Left renal cortex interstitium (tissue), 4 donors: ENCODE measurements at regions not wholly inside any gene's neighbourhood (a gene's known extent, or its start where the extent isn't known, plus 50 kb on each side); places are given as distances from the start of the nearest gene placed in this dataset.
A peak's percentile ranks its signal among the peaks of the same experiment; 100 is the strongest.
"Not testable (repeated sequence)": the region's sequence is repeated elsewhere in the genome, so short reads cannot be mapped to it uniquely, and the experiment has no call there.

ENCODE experiments used
- DNase-seq, 4 donors: peaks; one replicate each; pipeline ENCODE4 v3.0.0-alpha.2; 2013; ENCODE audit warnings: low read depth in 4 of 4, low spot score in 2 of 4, missing footprints in 1 of 4

GRCh38 chr2:125324273-125324672, 1299.2 kb downstream of the CNTNAP5 start:
- DNase-seq: no peak

GRCh38 chr2:125330133-125330532, 1305.0 kb downstream of the CNTNAP5 start:
- DNase-seq: no peak

- DNase-seq: no peak
Observed at GRCh38 chr2:125341353-125341752, 1314.6 kb upstream of the GYPC start.

DNA sequence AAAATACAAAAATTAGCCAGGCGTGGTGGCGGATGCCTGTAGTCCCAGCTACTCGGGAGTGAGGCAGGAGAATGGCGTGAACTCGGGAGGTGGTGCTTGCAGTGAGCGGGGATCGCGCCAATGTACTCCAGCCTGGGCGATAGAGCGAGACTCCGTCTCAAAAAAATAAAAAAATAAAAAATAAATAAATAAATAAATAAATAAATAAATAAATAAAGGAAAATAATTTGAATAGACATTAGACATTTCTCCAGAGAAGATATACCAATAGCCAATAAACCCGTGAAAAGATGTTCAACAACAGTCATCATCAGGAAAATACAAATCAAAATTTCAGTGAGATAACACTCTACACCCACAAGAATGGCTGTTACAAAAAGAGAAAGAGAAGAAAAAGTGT, 1302.4 kb upstream of the GYPC start:
- DNase-seq: not testable (repeated sequence)

DNA sequence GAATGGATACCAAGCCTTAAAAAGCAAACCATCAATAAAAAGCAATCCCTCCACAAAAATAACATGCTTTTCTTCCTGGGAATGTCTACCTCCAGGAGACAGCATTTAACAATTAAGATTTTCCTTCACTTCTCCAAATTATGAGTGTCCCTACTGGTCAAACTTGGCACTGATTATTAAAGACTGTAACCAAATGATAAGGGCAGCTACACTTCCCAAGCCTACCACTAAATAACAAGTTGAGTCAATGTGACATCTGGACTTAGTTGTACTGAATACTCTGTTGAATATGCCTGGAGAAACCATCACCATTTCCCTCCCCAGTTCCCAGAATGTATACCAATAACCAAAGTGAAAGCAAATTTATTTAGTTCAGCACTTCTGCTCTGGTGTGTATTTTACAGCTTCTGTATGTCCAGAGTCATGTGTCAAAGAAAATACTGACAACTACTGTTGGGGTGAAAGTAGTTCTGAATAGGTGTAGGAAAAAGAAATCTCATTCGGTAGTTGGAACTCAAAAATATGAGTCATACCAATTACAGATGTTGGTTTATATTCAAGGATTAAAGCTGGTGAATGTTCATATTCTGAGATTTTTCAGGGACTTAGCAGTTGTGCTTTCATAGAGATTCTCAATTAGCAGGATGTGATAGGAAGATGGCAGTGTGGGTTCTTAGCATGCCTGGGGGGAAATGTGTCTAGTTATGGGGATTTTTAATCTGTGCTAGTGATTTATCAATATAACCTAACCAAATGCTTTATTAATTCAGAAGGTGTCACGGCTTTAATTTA, 1291.6 kb upstream of the GYPC start:
- no peak for DNase-seq

DNA sequence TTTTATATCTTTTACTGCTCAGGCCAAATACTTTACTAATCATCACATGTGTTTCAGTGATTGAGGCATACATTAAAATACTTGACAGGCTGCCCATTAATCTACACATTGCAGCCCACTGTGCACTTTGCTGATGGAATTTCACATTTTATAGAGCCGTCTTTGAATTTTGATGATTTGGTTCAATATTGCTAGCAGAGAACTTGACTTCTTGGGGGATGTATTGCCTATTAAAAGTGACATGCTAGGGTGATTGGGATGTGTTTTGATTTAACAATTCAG, 1291.0 kb upstream of the GYPC start:
- no peak for DNase-seq

GRCh38 chr2:125371867-125372266, 1284.1 kb upstream of the GYPC start:
- DNase-seq: no peak

DNA sequence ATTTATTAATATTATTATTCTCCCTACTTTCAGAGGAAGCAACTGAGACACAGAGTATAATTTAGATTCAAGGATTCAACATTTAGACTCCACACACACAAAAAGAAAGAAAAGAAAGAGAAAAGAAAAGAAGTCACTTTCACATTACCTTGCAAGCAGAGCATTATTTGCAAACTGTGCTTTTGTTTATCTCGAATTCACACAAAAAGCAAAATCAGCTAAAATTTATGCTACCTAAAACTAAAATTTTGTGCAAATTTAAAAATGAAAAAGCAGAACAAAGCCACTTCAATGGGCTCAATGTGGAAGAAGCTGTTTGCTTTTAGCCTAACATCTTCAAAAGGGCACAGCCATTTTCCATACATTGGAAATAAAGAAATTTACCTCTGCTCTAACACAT, 1282.7 kb upstream of the GYPC start:
- DNase-seq: no peak

- DNase-seq: no peak
Observed at GRCh38 chr2:125386074-125386473, 1269.9 kb upstream of the GYPC start.

- DNase-seq: no peak
Observed at GRCh38 chr2:125397535-125398251, 1258.3 kb upstream of the GYPC start.

GRCh38 chr2:125398738-125399524, 1257.0 kb upstream of the GYPC start:
- DNase-seq: no peak

GRCh38 chr2:125405816-125406215, 1250.1 kb upstream of the GYPC start:
- DNase-seq: no peak

- no peak for DNase-seq
Observed at GRCh38 chr2:125408874-125409538, 1247.0 kb upstream of the GYPC start.

DNA sequence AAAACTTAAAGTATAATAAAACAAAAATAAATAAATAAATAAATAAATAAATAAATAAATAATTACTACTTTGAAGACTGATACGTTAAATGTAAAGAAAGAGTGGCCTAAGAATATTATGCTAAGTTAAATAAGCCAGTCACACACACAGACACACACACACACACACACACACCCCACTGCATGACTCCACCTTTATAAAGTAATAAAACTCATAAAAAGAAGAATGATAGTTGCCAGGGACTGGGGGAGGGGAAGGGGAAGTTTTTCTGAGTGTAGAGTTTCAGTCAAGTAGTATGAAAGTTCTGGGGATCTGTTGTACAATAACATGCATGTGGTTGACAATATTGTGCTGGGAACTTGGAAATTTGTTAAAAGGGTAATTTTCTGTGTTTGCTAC, 1237.5 kb upstream of the GYPC start:
- no peak for DNase-seq

- DNase-seq: not testable (repeated sequence)
Observed at GRCh38 chr2:125422198-125422770, 1233.7 kb upstream of the GYPC start.

DNA sequence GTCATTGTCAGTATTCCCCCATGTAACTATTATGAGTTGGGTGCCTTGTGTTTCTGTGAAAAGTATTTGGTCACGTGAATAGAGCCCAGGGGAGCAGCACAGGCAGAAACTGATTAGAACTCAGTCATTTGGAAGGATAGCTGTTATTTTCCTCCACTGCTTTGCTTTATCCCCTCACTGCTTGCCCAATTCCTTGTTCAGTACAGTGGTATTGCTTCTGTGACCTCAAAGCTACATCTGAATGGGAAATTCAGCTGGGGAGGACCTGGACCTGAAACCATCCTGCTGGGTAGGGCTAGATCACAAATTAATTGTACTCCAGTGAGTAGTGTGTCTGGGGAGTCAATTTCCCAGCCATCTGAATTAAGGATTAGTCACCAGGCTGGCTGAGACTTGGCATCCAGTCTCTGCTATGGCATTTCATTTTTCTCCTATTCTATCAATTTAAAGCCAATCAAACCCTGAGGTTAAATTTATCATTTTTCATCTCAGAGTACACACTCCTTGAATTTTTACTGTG, 1231.6 kb upstream of the GYPC start:
- no peak for DNase-seq

- no peak for DNase-seq
Observed at GRCh38 chr2:125427721-125428315, 1228.1 kb upstream of the GYPC start.

GRCh38 chr2:125444106-125444505, 1211.9 kb upstream of the GYPC start:
- no peak for DNase-seq

- DNase-seq: peak in 1 of 4 donors; percentile 2
Observed at GRCh38 chr2:125445495-125445894, 1210.5 kb upstream of the GYPC start.

- no peak for DNase-seq
Observed at GRCh38 chr2:125450092-125450491, 1205.9 kb upstream of the GYPC start.
